ENCODE measurements at regions not wholly inside any gene's neighbourhood (a gene's known extent, or its start where the extent isn't known, plus 50 kb on each side); places are given as distances from the start of the nearest gene placed in this dataset.

- TF ChIP-seq, protein P1, sequence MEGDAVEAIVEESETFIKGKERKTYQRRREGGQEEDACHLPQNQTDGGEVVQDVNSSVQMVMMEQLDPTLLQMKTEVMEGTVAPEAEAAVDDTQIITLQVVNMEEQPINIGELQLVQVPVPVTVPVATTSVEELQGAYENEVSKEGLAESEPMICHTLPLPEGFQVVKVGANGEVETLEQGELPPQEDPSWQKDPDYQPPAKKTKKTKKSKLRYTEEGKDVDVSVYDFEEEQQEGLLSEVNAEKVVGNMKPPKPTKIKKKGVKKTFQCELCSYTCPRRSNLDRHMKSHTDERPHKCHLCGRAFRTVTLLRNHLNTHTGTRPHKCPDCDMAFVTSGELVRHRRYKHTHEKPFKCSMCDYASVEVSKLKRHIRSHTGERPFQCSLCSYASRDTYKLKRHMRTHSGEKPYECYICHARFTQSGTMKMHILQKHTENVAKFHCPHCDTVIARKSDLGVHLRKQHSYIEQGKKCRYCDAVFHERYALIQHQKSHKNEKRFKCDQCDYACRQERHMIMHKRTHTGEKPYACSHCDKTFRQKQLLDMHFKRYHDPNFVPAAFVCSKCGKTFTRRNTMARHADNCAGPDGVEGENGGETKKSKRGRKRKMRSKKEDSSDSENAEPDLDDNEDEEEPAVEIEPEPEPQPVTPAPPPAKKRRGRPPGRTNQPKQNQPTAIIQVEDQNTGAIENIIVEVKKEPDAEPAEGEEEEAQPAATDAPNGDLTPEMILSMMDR (IDR thresholded peaks at IDR 0.05) = no peak
- no peak for TF ChIP-seq POLR2A (IDR thresholded peaks at IDR 0.05)
Observed at GRCh38 chr3:16031434-16031833, 143.0 kb upstream of the GALNT15 start.
